T-helper 1 cell treated with Interleukin-12 subunit alpha and Interleukin-12 subunit beta and Interleukin-4 antibody, amounts not matched to agents 30 ng/mL and 1 ng/mL, for 36 hours (primary cell): ENCODE measurements at regions not wholly inside any gene's neighbourhood (a gene's known extent, or its start where the extent isn't known, plus 50 kb on each side); places are given as distances from the start of the nearest gene placed in this dataset.

Experiments used
- intact Hi-C: fragments of 100-400 bp; cut with micrococcal nuclease; formaldehyde crosslinking; loops from one replicate; pipeline ENCODE4 v1.15.1; 2024

DNA sequence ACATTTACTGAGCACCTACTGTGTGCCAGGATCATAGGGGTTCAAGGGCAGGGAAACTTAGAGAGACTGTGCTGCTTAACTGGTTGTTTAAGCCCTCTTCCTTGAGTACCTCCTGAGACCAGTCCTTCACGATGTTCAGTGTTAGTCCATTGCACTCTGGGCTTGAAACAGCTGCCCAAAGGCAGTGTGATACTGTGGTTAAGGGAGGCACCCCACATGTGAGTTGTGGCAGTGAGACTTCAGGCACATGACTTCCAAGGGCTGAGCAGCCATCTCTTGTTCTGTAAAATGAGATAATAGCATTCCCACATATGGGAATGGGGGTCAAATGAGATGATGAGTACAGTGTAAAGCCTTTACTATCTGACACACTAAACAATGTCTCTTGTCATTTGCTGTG lies 75.1 kb downstream of the LINGO1 start:
- intact Hi-C loops: no loop called here

DNA sequence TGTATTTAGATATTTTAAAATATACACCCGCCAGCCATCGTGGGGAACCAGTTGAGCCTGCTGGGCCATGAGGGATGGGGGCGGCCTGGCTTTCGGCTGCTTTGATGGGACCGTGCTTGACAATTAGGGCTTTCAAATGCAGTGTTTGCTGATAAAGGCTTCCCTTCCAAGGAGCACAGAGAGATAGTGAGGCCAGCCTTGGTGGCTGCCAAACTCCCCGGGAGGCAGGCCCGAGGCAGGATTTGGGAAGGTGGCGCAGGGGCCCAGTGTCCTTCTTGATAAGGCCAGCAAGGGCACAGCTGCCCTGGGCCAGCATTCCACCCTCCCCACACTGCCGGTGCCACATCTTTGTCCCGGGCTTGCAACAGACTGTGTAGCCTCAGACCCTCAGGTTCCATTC lies 75.6 kb downstream of the LINGO1 start:
- intact Hi-C loops: no loop called here

DNA sequence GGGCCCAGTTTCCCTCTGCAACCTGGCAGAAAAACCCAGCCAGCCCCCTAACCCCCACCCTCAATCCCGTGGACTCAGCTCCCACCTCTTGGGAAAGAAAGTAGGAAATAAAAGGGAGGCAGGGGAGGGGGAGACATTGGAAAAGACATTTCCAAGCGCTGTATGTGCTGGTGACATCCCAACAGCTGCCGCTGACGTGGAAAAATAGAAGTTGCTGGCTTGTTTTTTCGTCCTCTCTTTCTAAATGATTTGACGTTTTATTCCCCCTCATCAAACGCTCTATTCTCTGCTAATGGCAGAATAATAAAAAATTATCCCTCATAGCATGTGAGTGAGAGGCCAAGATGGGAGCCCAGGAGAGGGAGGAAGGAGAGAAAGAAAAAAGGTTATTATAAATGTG lies 76.1 kb downstream of the LINGO1 start:
- intact Hi-C loops: no loop called here

DNA sequence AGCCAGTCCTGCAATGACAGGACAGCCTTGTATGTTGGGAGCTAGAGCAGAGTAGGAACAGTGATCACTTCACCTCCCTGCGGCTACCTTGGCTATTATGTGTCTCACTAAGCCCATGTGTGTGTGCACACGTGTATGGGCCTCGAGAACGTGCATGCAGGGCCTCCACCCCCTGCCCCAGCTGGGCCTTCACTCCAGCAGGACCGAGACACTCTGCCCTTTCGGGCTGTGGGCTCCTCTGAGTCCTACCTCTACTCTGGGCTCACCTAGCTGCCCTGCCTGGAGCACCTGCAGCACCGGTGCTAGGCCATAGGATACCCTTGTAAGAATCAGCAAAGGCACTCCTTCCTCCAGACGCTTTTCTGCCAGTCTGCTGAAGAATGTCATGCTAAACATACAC lies 77.5 kb downstream of the LINGO1 start:
- intact Hi-C loops: no loop called here

- intact Hi-C loops: no loop called here
These were observed 78.2 kb downstream of the LINGO1 start for GRCh38 chr15:77554306-77555080.

- intact Hi-C loops: no loop called here
These were observed 79.0 kb downstream of the LINGO1 start for GRCh38 chr15:77553695-77554094.

GRCh38 chr15:77553257-77553656 lies 79.5 kb downstream of the LINGO1 start:
- intact Hi-C loops: no loop called here

DNA sequence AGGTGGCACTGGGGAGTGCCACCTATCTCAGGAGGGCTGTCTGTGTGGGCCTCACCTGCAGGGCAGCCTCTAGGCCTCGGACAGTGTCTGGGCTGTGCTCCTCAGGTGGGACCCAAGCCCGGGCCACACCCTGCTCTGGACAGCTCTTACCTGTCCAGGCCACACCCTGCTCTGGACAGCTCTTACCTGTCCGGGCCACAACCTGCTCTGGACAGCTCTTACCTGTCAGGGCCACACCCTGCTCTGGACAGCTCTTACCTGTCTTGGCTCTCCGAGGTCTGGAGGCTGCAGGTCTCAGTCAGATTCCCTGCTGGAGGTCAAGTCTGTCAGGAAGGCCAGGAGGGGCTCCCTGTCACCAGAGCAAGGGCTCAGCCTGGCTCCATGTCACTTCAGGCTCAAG lies 80.6 kb downstream of the LINGO1 start:
- intact Hi-C loops: no loop called here

DNA sequence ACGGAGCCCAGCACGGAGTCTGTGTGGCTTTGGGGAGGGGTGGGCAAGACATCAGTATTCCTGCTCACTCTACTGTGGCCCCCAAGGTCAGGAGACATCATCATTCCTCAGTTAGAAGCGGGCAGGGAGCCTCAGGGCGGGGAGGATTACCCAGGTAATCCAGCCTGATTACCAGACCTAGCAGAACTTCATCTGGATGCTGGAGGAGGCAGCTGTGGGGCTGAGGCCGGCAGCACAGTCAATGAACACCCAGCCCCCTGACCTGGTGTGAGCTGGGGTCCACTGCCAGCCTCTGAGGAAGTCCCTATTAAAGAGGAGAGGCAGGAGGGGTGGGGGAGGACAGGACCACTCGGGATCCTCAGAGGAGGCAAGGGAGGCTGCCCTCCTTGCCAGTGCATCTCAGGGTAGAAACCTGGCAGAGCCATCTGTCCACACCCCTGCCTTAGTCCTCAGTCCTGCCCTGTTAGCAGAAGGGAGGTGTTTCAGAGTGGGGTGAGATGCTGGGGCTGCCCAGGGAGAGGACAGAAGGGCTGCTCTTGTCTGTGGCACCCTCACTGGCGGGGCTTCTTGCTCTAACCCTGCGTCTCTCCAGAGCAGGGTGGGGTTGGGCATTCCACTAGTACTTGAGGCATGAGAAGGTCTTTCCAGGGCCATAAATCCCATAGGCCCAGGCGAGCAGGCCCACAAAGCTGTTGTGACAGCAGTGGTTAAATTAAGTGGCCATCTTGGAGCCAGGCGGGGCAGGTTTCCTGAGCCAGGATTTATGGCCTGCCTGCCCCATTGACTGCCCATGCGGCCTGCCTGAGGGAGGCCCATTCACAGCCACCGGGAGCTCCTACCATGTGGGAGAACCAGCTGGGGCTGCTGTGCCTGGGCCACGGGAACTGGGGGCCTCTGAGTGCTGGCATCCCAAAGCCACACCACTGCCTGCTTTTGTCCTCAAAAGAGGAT lies 82.1 kb downstream of the LINGO1 start:
- intact Hi-C loops: no loop called here

- intact Hi-C loops: loop anchor here (5.0 kb wide), 1 partner anchor 1362 kb away; no protein-coding TSS in a partner anchor
These were observed 83.0 kb downstream of the LINGO1 start for GRCh38 chr15:77549576-77550288.

GRCh38 chr15:77548589-77549557 lies 83.8 kb downstream of the LINGO1 start:
- intact Hi-C loops: loop anchor here (5.0 kb wide), 1 partner anchor 1362 kb away; no protein-coding TSS in a partner anchor

DNA sequence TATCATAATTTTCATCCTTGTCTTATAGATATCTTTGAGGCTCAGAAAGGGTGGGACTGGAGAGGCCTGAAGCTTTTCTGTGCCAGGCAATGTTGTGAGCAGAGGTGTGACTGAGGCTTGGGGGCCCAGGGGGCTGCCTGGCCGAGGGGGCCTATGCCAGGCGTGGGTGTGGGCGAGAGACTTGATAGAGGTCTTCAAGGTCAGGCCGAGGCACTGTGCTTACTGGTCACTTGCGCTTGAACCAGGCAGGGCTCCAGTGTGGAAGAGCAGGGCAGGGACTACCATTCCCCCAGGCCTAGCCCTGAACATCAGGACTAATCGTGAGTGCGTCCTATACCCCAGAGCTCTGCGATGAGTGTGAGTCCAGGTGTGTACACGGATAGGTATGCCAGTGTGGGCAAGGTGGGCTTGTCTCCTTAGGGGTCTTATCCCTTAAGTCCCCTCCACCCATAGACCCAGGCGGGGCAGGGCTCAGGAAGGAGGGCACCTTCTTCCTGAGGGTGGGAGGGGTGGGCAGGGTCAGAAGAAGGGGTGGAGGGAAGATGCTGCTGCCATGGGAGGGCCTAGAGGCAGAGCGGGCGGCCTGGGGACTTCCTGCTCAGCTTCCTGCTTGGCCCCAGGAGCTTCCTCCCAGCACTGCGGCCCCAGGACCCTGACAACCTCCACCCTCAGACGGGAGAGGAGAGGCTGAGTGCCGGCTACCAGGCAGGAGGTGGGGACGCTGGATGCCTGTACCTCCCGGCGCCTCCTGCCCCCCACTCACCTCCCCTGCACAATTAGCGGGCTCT lies 84.7 kb downstream of the LINGO1 start:
- intact Hi-C loops: loop anchor here (5.0 kb wide), 1 partner anchor 1361 kb away; no protein-coding TSS in a partner anchor

DNA sequence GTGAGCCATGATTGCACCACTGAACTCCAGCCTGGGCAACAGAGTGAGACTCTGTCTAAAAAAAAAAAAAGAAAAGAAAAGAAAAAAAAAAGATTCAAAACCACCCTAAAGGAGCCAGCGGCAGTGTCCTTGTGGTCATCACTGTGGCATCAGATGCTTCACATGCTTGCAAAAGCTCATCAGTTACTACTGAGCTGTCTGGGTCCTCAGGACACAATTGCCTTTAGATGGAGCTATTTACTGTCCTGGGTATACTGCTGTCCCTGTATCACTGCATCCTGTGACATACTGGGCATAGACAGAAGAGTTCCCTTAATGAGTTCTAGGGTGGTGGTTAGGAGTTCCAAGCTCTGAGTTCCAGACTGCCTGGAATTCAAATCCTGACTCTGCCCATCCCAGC lies 85.8 kb downstream of the LINGO1 start:
- intact Hi-C loops: loop anchor here (5.0 kb wide), 1 partner anchor 1360 kb away; no protein-coding TSS in a partner anchor

DNA sequence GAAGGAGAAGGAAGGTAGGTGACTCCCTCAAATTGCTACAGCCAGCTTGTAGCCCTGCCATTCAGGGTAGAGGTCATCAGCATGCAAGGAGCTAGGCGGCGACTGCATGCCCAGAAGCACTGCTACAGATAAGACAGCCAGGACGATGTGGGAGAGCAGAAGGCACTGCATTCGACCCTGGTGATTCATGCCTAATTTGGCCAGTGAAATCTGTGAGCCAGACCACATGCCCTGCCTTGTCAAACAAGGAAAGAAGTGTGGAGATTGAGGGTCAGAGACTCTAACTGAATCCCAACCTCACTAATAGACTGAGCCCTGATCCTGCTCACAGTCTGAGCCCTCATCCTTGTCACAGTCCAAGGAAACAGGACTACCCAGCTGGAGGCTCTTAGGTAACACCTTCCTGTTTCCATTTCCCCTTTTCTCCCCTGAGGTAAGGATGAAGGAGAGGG lies 86.6 kb downstream of the LINGO1 start:
- intact Hi-C loops: loop anchor here (5.0 kb wide), 1 partner anchor 1359 kb away; no protein-coding TSS in a partner anchor

DNA sequence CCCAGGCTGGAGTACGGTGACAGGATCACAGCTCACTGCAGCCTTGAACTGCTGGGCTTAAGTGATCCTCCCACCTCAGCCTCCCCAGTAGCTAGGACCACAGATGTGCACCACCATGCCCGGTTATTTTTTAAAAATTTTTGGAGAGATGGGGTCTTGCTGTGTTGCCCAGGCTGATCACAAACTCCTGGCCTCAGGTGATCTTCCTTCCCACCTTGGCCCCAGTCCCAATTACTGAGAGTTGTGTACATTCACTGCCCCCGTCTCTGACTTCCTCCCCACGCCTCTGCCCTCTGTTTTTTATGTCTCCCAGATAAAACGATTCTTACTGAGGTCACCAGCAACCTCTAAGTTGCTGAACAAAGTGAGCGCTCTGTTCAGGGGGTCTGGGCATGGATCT lies 87.7 kb downstream of the LINGO1 start:
- intact Hi-C loops: loop anchor here (5.0 kb wide), 1 partner anchor 1358 kb away; no protein-coding TSS in a partner anchor

- intact Hi-C loops: loop anchor here (5.0 kb wide), 1 partner anchor 122 kb away; the partner anchor contains the start of genes HMG20A and PEAK1
These were observed 88.5 kb downstream of the LINGO1 start for GRCh38 chr15:77544162-77544561.

- intact Hi-C loops: loop anchor here (1.0 to 5.0 kb wide), 5 partner anchors 121 to 570 kb away; partner anchors contain the start of genes HMG20A and PEAK1
These were observed 89.4 kb downstream of the LINGO1 start for GRCh38 chr15:77543159-77543882.

DNA sequence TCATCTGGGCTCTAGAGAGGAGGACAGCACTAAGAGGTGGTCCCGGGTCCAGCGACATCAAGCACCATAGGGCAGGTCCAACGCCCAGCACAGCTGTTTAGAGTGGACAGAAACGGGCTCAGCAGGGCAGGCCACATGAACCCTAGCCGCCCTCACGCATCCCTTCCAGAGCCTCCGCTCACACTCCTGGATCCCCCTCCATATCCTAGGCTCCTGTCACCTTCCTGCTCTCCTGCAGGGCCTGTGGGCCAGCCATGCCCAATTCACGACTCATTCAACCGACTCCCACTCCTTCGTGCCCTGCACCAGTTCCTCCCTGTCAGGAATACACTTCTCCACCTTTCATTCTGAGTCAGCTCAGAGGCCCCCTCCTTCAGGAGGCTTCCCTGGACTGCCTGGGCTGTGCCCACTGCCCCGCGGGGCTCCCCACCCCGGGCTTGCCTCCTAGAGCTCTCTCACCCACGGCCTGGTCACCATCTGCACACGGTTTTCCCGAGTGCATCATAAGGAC lies 90.2 kb downstream of the LINGO1 start:
- intact Hi-C loops: loop anchor here (1.0 to 5.0 kb wide), 5 partner anchors 120 to 569 kb away; partner anchors contain the start of genes HMG20A and PEAK1
